A673 (cell line): ENCODE measurements at regions not wholly inside any gene's neighbourhood (a gene's known extent, or its start where the extent isn't known, plus 50 kb on each side); places are given as distances from the start of the nearest gene placed in this dataset.

Source experiments
- BruUV-seq: library from RNA; stranded (reverse); fragments of 400-500 nt; replicated peaks from 2 replicates; lab custom pipeline; 2021; lab: Mats Ljungman, UMichigan
- CTCF ChIA-PET: fragments of 300-600 bp; sonication (Branson Sonifier 250); formaldehyde crosslinking; loops from one replicate; lab custom pipeline; 2022; ENCODE audit warnings: antibody characterized with exemption; lab: Charles Lee
- POLR2A ChIA-PET: fragments of 300-600 bp; sonication (Branson Sonifier 250); formaldehyde crosslinking; loops from one replicate; lab custom pipeline; 2022; ENCODE audit warnings: antibody characterized with exemption; ENCODE audit not compliant: low non-redundant PET; lab: Charles Lee
- DNase-seq: peaks from one replicate; pipeline ENCODE4 v3.0.0-alpha.2; 2015; ENCODE audit warnings: low spot score
- H3K27ac ChIP-seq: fragments of 200-600 bp; sonication (generic); 2 replicates; pipeline ENCODE4 v1.5.1; 2016; ENCODE audit warnings: mixed run types, low read depth, mild to moderate bottlenecking, mixed read lengths, antibody characterized with exemption, low read length; ENCODE audit not compliant: poor library complexity, severe bottlenecking
- H3K27me3 ChIP-seq: fragments of 200-600 bp; sonication (generic); replicated peaks from 2 replicates; pipeline ENCODE4 v1.6.1; 2017; ENCODE audit warnings: mixed run types, low read depth, mild to moderate bottlenecking, mixed read lengths, antibody characterized with exemption, low read length; ENCODE audit not compliant: insufficient read depth, poor library complexity
- H3K36me3 ChIP-seq: fragments of 200-600 bp; sonication (generic); 2 replicates; pipeline ENCODE4 v1.6.1; 2016; ENCODE audit warnings: mixed run types, mild to moderate bottlenecking, mixed read lengths, antibody characterized with exemption, low read length; ENCODE audit not compliant: insufficient read depth, poor library complexity, severe bottlenecking
- H3K4me1 ChIP-seq: fragments of 200-600 bp; sonication (generic); 2 replicates; pipeline ENCODE4 v1.6.1; 2017; ENCODE audit warnings: mixed run types, mild to moderate bottlenecking, mixed read lengths, antibody characterized with exemption, low read length; ENCODE audit not compliant: insufficient read depth, poor library complexity, severe bottlenecking
- H3K4me3 ChIP-seq: fragments of 200-600 bp; sonication (generic); 2 replicates; pipeline ENCODE4 v1.5.1; 2016; ENCODE audit warnings: low read depth, mixed run types, mild to moderate bottlenecking, mixed read lengths, low read length; ENCODE audit not compliant: poor library complexity, severe bottlenecking
- H3K9me3 ChIP-seq: fragments of 200-600 bp; sonication (generic); 2 replicates; pipeline ENCODE4 v1.6.1; 2016; ENCODE audit warnings: mixed run types, low read depth, mild to moderate bottlenecking, mixed read lengths, antibody characterized with exemption, low read length; ENCODE audit not compliant: poor library complexity, severe bottlenecking
- EZH2 ChIP-seq: fragments of 200-600 bp; sonication (generic); IDR thresholded peaks from 2 replicates; pipeline ENCODE4 v1.6.1; 2017; ENCODE audit warnings: borderline replicate concordance, low read depth, mild to moderate bottlenecking, mixed read lengths, antibody characterized with exemption, low read length; ENCODE audit not compliant: poor library complexity, severe bottlenecking
- intact Hi-C: fragments of 100-400 bp; cut with micrococcal nuclease; formaldehyde crosslinking; loops from one replicate; pipeline ENCODE4 v1.10.0; 2022; ENCODE audit not compliant: unreplicated experiment
- TF ChIP-seq, protein P1 (sequence below): fragments of 300-800, 200-600 bp; sonication (generic); conservative IDR thresholded peaks from 2 replicates; pipeline ENCODE4 v1.5.1; 2017; ENCODE audit warnings: low read depth, mild to moderate bottlenecking, antibody characterized with exemption, low read length, moderate library complexity, mixed read lengths

DNA sequence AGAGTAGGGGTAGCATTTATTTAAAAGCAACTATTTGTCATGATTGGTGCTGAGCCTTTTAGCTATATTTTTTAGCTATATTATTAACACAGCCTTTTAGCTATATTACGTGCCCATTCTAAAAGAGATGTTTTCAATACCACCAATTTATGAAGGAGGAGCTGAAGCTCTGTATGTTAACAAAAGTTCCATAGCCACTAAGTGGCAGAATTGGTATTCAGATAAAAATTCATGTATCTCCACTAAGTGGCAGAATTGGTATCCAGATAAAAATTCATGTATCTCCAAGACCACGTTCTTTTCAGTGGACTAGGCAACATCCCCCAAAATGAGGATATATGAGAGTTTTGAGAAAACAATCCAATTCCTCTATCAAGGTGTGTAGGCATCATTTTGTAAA lies 268.6 kb downstream of the HGF start:
- no TSS peak for BruUV-seq
- intact Hi-C loops, result loop anchor here (1.0 to 5.0 kb wide), 2 partner anchors 455 to 536 kb away; no protein-coding TSS in a partner anchor
- H3K27ac ChIP-seq, result no peak overlapping the region

DNA sequence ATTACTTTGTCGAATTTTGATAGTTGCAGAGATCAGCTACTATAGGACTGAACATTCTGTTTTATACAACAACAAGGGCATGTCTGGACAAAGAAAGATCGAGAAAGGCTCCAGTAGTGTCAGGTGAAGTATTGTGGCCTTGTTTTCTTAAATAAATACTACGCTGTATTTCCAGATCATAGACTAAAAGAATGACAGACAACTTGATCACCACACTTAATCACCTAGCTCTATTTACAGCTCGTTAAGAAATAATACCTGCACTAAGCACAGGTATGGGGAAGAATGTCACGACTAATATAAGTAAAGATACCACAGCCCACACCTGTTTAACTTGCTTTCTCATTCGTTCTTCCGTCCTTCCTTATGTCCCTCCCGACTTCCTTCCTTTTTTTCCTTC lies 269.2 kb downstream of the HGF start:
- intact Hi-C loops, result loop anchor here (1.0 to 5.0 kb wide), 2 partner anchors 456 to 537 kb away; no protein-coding TSS in a partner anchor
- Histone ChIP-seq H3K27me3 (no peaks in the 10 kb centered on the region), H3K4me1 (peaks cover 27% of the 10 kb centered on the region), H3K9me3 (no peaks in the 10 kb centered on the region), H3K27ac (no peak overlapping the region), H3K36me3 (no peaks in the 10 kb centered on the region), H3K4me3 (no peak overlapping the region)
- ChIA-PET POLR2A (no interaction called here), CTCF (interaction anchor here (0.6 to 1.4 kb wide), 5 partner anchors 10 to 1227 kb away, joined by 3 to 6 read pairs (median 4); no protein-coding TSS in a partner anchor)
- DNase-seq, result no peak
- TF ChIP-seq, protein P1, sequence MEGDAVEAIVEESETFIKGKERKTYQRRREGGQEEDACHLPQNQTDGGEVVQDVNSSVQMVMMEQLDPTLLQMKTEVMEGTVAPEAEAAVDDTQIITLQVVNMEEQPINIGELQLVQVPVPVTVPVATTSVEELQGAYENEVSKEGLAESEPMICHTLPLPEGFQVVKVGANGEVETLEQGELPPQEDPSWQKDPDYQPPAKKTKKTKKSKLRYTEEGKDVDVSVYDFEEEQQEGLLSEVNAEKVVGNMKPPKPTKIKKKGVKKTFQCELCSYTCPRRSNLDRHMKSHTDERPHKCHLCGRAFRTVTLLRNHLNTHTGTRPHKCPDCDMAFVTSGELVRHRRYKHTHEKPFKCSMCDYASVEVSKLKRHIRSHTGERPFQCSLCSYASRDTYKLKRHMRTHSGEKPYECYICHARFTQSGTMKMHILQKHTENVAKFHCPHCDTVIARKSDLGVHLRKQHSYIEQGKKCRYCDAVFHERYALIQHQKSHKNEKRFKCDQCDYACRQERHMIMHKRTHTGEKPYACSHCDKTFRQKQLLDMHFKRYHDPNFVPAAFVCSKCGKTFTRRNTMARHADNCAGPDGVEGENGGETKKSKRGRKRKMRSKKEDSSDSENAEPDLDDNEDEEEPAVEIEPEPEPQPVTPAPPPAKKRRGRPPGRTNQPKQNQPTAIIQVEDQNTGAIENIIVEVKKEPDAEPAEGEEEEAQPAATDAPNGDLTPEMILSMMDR, result no peak
- no peak for TF ChIP-seq EZH2
- no TSS peak for BruUV-seq

More for the DNA sequence above, 268.6 kb downstream of the HGF start:
- no peak overlapping the region for H3K4me3 ChIP-seq
- POLR2A ChIA-PET, result interaction anchor here (0.7 kb wide), 1 partner anchor 247 kb away, joined by 3 read pairs; no protein-coding TSS in a partner anchor
- TF ChIP-seq, protein P1, result peak; percentile 57
- TF ChIP-seq EZH2, result no peak
- H3K9me3 ChIP-seq, result no peaks in the 10 kb centered on the region
- CTCF ChIA-PET, result interaction anchor here (0.9 to 1.4 kb wide), 2 partner anchors 218 to 1227 kb away, joined by 3 to 4 read pairs; no protein-coding TSS in a partner anchor
- peaks cover 27% of the 10 kb centered on the region for H3K4me1 ChIP-seq
- no peaks in the 10 kb centered on the region for H3K27me3 ChIP-seq
- no peaks in the 10 kb centered on the region for H3K36me3 ChIP-seq
- peak; percentile 66 for DNase-seq

DNA sequence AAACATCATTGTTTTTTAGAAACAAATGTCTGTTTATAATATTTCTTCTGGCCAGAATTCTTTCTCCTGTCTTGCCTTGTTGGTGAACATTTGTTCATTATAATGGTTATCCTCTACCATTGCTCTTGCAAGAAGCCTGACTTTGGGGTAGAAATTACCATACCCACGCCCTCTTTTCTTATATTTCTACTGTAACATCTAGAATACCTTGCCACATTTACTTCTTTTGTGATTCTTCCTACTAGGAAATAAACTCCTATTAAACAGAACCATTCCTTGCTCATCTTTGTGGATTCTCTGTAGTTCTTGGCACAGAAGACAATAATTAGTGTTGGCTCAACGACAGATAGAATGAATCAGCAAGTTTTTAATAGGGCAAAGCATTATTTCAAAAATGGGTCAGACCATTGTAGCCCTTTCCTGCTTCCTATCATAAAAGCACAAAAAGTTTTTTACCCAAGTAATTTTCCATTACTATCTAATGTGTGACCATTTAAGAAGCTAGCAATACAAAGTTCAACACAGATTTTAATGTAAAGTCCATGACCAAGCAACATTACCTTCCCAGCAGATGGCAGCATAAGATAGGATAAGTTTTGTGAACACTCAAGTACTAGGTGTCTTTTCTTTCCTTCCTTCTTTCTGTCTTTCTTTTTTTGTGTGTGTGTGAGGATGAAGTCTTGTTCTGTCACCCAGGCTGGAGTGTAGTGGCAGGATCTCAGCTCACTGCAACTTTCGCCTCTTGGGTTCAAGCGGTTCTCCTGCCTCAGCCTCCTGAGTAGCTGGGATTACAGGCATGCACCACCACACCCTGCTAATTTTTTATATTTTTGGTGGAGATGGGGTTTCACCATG lies 270.4 kb downstream of the HGF start:
- peak; percentile 93 for DNase-seq
- Histone ChIP-seq H3K9me3 (no peaks in the 10 kb centered on the region), H3K4me3 (no peak overlapping the region), H3K27me3 (no peaks in the 10 kb centered on the region), H3K4me1 (peaks cover 27% of the 10 kb centered on the region), H3K27ac (peak overlapping the region; percentile 71), H3K36me3 (no peaks in the 10 kb centered on the region)
- POLR2A ChIA-PET, result interaction anchor here (0.6 kb wide), 1 partner anchor 432 kb away, joined by 3 read pairs; no protein-coding TSS in a partner anchor
- TF ChIP-seq EZH2, result no peak
- TF ChIP-seq, protein P1, result peak; percentile 71
- CTCF ChIA-PET, result interaction anchor here (0.6 to 1.3 kb wide), 7 partner anchors 17 to 1228 kb away, joined by 3 to 9 read pairs (median 3); no protein-coding TSS in a partner anchor
- intact Hi-C loops, result loop anchor here (1.0 to 10.0 kb wide), 6 partner anchors 217 to 1230 kb away; no protein-coding TSS in a partner anchor
- BruUV-seq, result no TSS peak
